ENCODE measurements at regions not wholly inside any gene's neighbourhood (a gene's known extent, or its start where the extent isn't known, plus 50 kb on each side); places are given as distances from the start of the nearest gene placed in this dataset.

DNA sequence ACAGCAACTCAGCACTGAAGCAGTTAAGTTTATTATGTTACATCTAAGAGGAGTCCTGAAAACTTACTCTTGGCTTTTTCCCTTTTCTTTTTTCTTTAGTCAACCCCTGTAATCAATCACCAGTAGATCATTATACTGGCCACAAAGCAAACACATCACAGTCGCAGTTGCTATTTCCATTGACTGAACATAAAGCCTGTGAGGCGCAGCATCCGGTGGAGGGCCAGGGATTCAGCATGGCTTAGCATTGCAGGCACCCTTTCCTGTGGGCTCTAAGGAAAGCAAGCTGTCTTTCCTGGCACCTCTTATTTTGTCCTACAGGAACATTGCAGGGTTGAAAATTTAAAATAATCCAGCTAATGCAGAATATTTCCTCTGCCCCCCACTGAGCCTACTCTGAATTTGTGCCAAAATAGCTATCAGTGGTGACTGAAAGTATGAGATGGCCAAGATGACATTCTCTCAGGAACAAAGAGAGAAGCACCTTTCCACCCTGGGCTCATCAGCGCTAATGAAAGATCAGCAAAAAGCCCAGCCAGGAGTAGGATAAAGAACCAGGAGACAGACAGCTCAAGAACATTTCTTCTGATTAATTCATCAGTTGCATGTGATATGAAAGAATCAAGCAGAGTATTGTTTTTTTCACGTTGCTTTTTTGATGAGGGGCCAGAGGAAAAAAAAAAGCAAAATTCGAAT lies 85.3 kb upstream of the SULT1C3 start:
- DNase-seq (ENCODE audit: low spot score): no peak
- Mint-ChIP-seq H3K27ac (ENCODE audit: unreplicated experiment) (no peak overlapping the region), H3K9me3 (ENCODE audit: unreplicated experiment) (no peaks in the 10 kb centered on the region), H3K4me3 (ENCODE audit: unreplicated experiment) (no peak overlapping the region), H3K36me3 (ENCODE audit: low read depth, unreplicated experiment) (peaks cover 5% of the 10 kb centered on the region), H3K4me1 (ENCODE audit: unreplicated experiment) (no peaks in the 10 kb centered on the region), H3K27me3 (ENCODE audit: unreplicated experiment) (peaks cover 5% of the 10 kb centered on the region)
- TF ChIP-seq, protein P1, sequence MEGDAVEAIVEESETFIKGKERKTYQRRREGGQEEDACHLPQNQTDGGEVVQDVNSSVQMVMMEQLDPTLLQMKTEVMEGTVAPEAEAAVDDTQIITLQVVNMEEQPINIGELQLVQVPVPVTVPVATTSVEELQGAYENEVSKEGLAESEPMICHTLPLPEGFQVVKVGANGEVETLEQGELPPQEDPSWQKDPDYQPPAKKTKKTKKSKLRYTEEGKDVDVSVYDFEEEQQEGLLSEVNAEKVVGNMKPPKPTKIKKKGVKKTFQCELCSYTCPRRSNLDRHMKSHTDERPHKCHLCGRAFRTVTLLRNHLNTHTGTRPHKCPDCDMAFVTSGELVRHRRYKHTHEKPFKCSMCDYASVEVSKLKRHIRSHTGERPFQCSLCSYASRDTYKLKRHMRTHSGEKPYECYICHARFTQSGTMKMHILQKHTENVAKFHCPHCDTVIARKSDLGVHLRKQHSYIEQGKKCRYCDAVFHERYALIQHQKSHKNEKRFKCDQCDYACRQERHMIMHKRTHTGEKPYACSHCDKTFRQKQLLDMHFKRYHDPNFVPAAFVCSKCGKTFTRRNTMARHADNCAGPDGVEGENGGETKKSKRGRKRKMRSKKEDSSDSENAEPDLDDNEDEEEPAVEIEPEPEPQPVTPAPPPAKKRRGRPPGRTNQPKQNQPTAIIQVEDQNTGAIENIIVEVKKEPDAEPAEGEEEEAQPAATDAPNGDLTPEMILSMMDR (IDR thresholded peaks at IDR 0.05; ENCODE audit: unreplicated experiment): no peak

DNA sequence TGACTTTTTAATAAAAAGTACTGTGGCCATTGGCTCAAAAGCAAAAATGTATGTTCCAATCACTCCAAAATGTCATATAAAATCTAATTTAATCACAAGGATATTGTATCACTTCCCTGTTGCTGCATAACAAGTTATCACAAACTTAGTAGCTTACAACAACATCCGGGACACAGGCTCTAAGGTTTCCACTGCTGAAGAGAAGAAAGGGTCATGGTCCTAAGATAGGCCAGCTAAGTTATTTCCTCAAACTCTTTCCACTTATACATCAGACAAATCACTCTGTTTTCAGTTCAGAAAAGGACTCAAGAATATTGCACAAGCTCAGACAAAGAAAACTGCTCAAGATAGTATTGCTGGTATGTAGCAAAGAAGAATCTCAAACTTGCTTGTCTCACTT lies 78.5 kb upstream of the SULT1C3 start:
- Mint-ChIP-seq H3K36me3 (ENCODE audit: low read depth, unreplicated experiment) (no peaks in the 10 kb centered on the region), H3K9me3 (ENCODE audit: unreplicated experiment) (no peaks in the 10 kb centered on the region), H3K27ac (ENCODE audit: unreplicated experiment) (no peak overlapping the region), H3K4me3 (ENCODE audit: unreplicated experiment) (no peak overlapping the region), H3K4me1 (ENCODE audit: unreplicated experiment) (no peaks in the 10 kb centered on the region), H3K27me3 (ENCODE audit: unreplicated experiment) (no peaks in the 10 kb centered on the region)
- DNase-seq (ENCODE audit: low spot score): no peak
- TF ChIP-seq, protein P1 (IDR thresholded peaks at IDR 0.05; ENCODE audit: unreplicated experiment): no peak

DNA sequence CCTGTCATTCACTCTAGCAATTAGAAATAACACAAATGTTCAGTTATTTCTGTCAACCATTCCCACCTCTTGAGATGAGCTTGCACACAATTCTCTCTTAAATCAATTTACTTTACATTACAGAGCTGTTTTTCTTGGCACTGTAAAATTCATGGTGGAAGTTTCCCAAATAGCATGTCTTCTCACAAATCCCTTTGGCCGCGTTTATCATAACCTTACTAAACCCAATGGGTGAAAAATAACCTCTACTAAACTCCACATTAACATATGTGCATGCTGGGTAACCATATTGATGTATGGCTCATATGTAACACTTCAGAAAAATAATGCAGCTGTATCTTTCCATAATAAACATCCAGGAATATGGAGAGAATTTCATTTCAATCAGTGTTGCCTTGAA lies 75.5 kb upstream of the SULT1C3 start:
- no peaks in the 10 kb centered on the region for H3K27me3 Mint-ChIP-seq (ENCODE audit: unreplicated experiment)
- H3K36me3 Mint-ChIP-seq (ENCODE audit: low read depth, unreplicated experiment): peaks cover 15% of the 10 kb centered on the region
- TF ChIP-seq, protein P1 (IDR thresholded peaks at IDR 0.05; ENCODE audit: unreplicated experiment): no peak
- no peak for DNase-seq (ENCODE audit: low spot score)
- H3K4me1 Mint-ChIP-seq (ENCODE audit: unreplicated experiment): no peaks in the 10 kb centered on the region
- H3K9me3 Mint-ChIP-seq (ENCODE audit: unreplicated experiment): no peaks in the 10 kb centered on the region
- no peak overlapping the region for H3K27ac Mint-ChIP-seq (ENCODE audit: unreplicated experiment)
- no peak overlapping the region for H3K4me3 Mint-ChIP-seq (ENCODE audit: unreplicated experiment)

DNA sequence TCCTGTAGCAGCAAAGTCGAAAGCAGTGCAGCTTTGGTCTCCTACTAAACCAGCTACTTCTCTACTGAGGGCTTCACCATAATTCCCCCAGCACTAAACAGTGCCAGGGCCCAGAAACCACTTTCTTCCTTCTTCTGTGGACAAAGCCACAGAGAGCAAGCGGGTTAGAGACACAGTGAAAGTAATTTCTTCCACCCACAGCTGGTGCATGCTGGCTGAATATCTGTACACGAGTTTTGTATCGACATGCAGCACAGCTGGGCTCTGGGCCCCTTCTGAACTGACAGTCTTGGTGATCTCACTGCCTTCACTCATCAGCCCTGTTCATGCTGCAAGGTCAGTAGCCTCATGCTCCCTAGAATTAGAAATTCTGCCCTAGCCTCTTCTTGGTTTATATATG lies 74.0 kb upstream of the SULT1C3 start:
- no peaks in the 10 kb centered on the region for H3K4me1 Mint-ChIP-seq (ENCODE audit: unreplicated experiment)

DNA sequence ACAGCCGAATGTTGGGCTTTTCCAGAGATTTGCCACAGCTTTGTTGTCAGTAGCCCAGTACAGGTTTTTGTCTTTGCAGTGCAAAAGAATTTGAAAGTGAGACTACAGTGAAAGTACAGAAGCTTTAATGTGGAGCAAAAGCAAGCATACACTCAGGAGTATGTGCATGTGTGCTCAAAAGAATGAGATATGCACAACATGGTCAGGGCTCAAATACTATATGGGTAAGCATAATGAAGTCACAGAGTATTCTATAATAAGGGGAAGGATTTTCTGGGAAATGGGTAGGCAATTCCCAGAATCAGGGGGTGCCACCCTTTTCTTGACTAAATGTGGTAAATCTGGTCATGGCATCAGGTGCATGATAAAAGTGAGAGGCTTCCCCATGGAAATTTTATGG lies 72.1 kb upstream of the SULT1C3 start:
- H3K36me3 Mint-ChIP-seq (ENCODE audit: low read depth, unreplicated experiment): peaks cover 15% of the 10 kb centered on the region
- no peak overlapping the region for H3K27ac Mint-ChIP-seq (ENCODE audit: unreplicated experiment)
- no peaks in the 10 kb centered on the region for H3K9me3 Mint-ChIP-seq (ENCODE audit: unreplicated experiment)
- H3K4me1 Mint-ChIP-seq (ENCODE audit: unreplicated experiment): no peaks in the 10 kb centered on the region
- H3K27me3 Mint-ChIP-seq (ENCODE audit: unreplicated experiment): no peaks in the 10 kb centered on the region
- no peak for DNase-seq (ENCODE audit: low spot score)
- TF ChIP-seq, protein P1 (IDR thresholded peaks at IDR 0.05; ENCODE audit: unreplicated experiment): no peak
- no peak overlapping the region for H3K4me3 Mint-ChIP-seq (ENCODE audit: unreplicated experiment)

More for the DNA sequence above, 74.0 kb upstream of the SULT1C3 start:
- Mint-ChIP-seq H3K9me3 (ENCODE audit: unreplicated experiment) (no peaks in the 10 kb centered on the region), H3K36me3 (ENCODE audit: low read depth, unreplicated experiment) (peaks cover 15% of the 10 kb centered on the region), H3K27me3 (ENCODE audit: unreplicated experiment) (no peaks in the 10 kb centered on the region), H3K4me3 (ENCODE audit: unreplicated experiment) (no peak overlapping the region), H3K27ac (ENCODE audit: unreplicated experiment) (no peak overlapping the region)
- TF ChIP-seq, protein P1 (IDR thresholded peaks at IDR 0.05; ENCODE audit: unreplicated experiment): no peak
- no peak for DNase-seq (ENCODE audit: low spot score)

Measured in endothelial cell (in vitro differentiated cells).